A673 (cell line): ENCODE measurements at regions not wholly inside any gene's neighbourhood (a gene's known extent, or its start where the extent isn't known, plus 50 kb on each side); places are given as distances from the start of the nearest gene placed in this dataset.

Source experiments
- BruUV-seq: library from RNA; stranded (reverse); fragments of 400-500 nt; replicated peaks from 2 replicates; lab custom pipeline; 2021; lab: Mats Ljungman, UMichigan
- CTCF ChIA-PET: fragments of 300-600 bp; sonication (Branson Sonifier 250); formaldehyde crosslinking; loops from one replicate; lab custom pipeline; 2022; ENCODE audit warnings: antibody characterized with exemption; lab: Charles Lee
- POLR2A ChIA-PET: fragments of 300-600 bp; sonication (Branson Sonifier 250); formaldehyde crosslinking; loops from one replicate; lab custom pipeline; 2022; ENCODE audit warnings: antibody characterized with exemption; ENCODE audit not compliant: low non-redundant PET; lab: Charles Lee
- DNase-seq: peaks from one replicate; pipeline ENCODE4 v3.0.0-alpha.2; 2015; ENCODE audit warnings: low spot score
- H3K27ac ChIP-seq: fragments of 200-600 bp; sonication (generic); 2 replicates; pipeline ENCODE4 v1.5.1; 2016; ENCODE audit warnings: mixed run types, low read depth, mild to moderate bottlenecking, mixed read lengths, antibody characterized with exemption, low read length; ENCODE audit not compliant: poor library complexity, severe bottlenecking
- H3K27me3 ChIP-seq: fragments of 200-600 bp; sonication (generic); replicated peaks from 2 replicates; pipeline ENCODE4 v1.6.1; 2017; ENCODE audit warnings: mixed run types, low read depth, mild to moderate bottlenecking, mixed read lengths, antibody characterized with exemption, low read length; ENCODE audit not compliant: insufficient read depth, poor library complexity
- H3K36me3 ChIP-seq: fragments of 200-600 bp; sonication (generic); 2 replicates; pipeline ENCODE4 v1.6.1; 2016; ENCODE audit warnings: mixed run types, mild to moderate bottlenecking, mixed read lengths, antibody characterized with exemption, low read length; ENCODE audit not compliant: insufficient read depth, poor library complexity, severe bottlenecking
- H3K4me1 ChIP-seq: fragments of 200-600 bp; sonication (generic); 2 replicates; pipeline ENCODE4 v1.6.1; 2017; ENCODE audit warnings: mixed run types, mild to moderate bottlenecking, mixed read lengths, antibody characterized with exemption, low read length; ENCODE audit not compliant: insufficient read depth, poor library complexity, severe bottlenecking
- H3K4me3 ChIP-seq: fragments of 200-600 bp; sonication (generic); 2 replicates; pipeline ENCODE4 v1.5.1; 2016; ENCODE audit warnings: low read depth, mixed run types, mild to moderate bottlenecking, mixed read lengths, low read length; ENCODE audit not compliant: poor library complexity, severe bottlenecking
- H3K9me3 ChIP-seq: fragments of 200-600 bp; sonication (generic); 2 replicates; pipeline ENCODE4 v1.6.1; 2016; ENCODE audit warnings: mixed run types, low read depth, mild to moderate bottlenecking, mixed read lengths, antibody characterized with exemption, low read length; ENCODE audit not compliant: poor library complexity, severe bottlenecking
- EZH2 ChIP-seq: fragments of 200-600 bp; sonication (generic); IDR thresholded peaks from 2 replicates; pipeline ENCODE4 v1.6.1; 2017; ENCODE audit warnings: borderline replicate concordance, low read depth, mild to moderate bottlenecking, mixed read lengths, antibody characterized with exemption, low read length; ENCODE audit not compliant: poor library complexity, severe bottlenecking
- intact Hi-C: fragments of 100-400 bp; cut with micrococcal nuclease; formaldehyde crosslinking; loops from one replicate; pipeline ENCODE4 v1.10.0; 2022; ENCODE audit not compliant: unreplicated experiment
- TF ChIP-seq, protein P1 (sequence below): fragments of 300-800, 200-600 bp; sonication (generic); conservative IDR thresholded peaks from 2 replicates; pipeline ENCODE4 v1.5.1; 2017; ENCODE audit warnings: low read depth, mild to moderate bottlenecking, antibody characterized with exemption, low read length, moderate library complexity, mixed read lengths

DNA sequence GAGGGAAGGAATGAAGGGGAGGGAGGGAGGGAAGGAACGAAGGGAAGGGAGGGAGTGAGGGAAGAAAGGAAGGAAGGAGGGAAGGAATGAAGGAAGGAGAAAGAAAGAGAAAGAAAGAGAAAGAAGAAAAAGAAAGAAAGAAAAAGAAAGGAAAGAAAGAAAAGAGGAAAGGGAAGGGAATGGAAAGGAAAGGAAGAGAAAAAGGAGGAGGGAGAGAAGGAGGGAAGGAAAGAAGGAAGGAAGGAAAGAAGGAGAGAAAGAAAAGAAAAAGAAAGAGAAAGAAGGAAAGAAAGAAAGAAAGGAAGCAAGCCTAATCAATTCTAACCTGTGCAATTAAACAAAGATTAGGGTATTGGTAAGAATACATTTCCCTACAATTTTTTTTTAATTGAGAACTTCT, 238.6 kb downstream of the PYDC2 start:
- no peaks in the 10 kb centered on the region for H3K27me3 ChIP-seq
- no peak for DNase-seq
- H3K4me1 ChIP-seq = peaks cover 23% of the 10 kb centered on the region
- TF ChIP-seq, protein P1, sequence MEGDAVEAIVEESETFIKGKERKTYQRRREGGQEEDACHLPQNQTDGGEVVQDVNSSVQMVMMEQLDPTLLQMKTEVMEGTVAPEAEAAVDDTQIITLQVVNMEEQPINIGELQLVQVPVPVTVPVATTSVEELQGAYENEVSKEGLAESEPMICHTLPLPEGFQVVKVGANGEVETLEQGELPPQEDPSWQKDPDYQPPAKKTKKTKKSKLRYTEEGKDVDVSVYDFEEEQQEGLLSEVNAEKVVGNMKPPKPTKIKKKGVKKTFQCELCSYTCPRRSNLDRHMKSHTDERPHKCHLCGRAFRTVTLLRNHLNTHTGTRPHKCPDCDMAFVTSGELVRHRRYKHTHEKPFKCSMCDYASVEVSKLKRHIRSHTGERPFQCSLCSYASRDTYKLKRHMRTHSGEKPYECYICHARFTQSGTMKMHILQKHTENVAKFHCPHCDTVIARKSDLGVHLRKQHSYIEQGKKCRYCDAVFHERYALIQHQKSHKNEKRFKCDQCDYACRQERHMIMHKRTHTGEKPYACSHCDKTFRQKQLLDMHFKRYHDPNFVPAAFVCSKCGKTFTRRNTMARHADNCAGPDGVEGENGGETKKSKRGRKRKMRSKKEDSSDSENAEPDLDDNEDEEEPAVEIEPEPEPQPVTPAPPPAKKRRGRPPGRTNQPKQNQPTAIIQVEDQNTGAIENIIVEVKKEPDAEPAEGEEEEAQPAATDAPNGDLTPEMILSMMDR = no peak
- TF ChIP-seq EZH2 = no peak
- intact Hi-C loops = no loop called here
- peaks cover 4% of the 10 kb centered on the region for H3K9me3 ChIP-seq
- no peak overlapping the region for H3K27ac ChIP-seq
- POLR2A ChIA-PET = no interaction called here
- no peaks in the 10 kb centered on the region for H3K36me3 ChIP-seq
- H3K4me3 ChIP-seq = no peak overlapping the region
- BruUV-seq = no TSS peak
- CTCF ChIA-PET = no interaction called here

DNA sequence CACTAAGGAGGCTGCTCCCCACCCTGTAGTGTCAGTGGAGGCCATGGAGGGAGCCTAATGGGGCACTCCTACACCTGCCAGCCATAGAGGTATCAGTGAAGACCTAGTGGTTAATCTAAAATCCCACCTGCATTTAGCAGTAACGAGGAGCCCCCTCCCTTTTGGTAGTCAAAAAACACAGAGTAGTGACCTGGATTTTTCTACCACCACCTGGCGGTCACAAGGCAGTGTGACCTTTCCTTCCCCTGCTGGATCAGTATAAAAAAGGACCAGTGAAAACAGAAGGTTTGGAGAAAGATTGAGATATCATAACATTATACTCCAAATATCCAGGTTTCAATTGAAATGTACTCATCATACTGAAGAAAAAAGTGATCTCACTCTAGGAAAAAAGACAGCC, 241.2 kb downstream of the PYDC2 start:
- H3K4me3 ChIP-seq = no peak overlapping the region
- intact Hi-C loops = no loop called here
- H3K36me3 ChIP-seq = no peaks in the 10 kb centered on the region
- DNase-seq = no peak
- peaks cover 4% of the 10 kb centered on the region for H3K9me3 ChIP-seq
- H3K4me1 ChIP-seq = no peaks in the 10 kb centered on the region
- POLR2A ChIA-PET = no interaction called here
- CTCF ChIA-PET = no interaction called here
- BruUV-seq = no TSS peak
- H3K27ac ChIP-seq = no peak overlapping the region
- no peaks in the 10 kb centered on the region for H3K27me3 ChIP-seq
- TF ChIP-seq EZH2 = no peak
- TF ChIP-seq, protein P1 = no peak

- ChIA-PET CTCF (no interaction called here), POLR2A (no interaction called here)
- no TSS peak for BruUV-seq
- TF ChIP-seq EZH2 = no peak
- TF ChIP-seq, protein P1 = no peak
- H3K27me3 ChIP-seq = no peaks in the 10 kb centered on the region
- intact Hi-C loops = no loop called here
- no peak overlapping the region for H3K4me3 ChIP-seq
- DNase-seq = no peak
- H3K36me3 ChIP-seq = no peaks in the 10 kb centered on the region
- H3K27ac ChIP-seq = no peak overlapping the region
- H3K9me3 ChIP-seq = no peaks in the 10 kb centered on the region
- no peaks in the 10 kb centered on the region for H3K4me1 ChIP-seq
Observed at GRCh38 chr3:191707817-191708216, 246.9 kb downstream of the PYDC2 start.
